SK-N-SH (cell line): ENCODE measurements at regions not wholly inside any gene's neighbourhood (a gene's known extent, or its start where the extent isn't known, plus 50 kb on each side); places are given as distances from the start of the nearest gene placed in this dataset.

ENCODE experiments used
- CTCF ChIP-seq: fragments of 200-600 bp; sonication (generic); IDR thresholded peaks from 2 replicates; pipeline ENCODE4 v1.6.1; 2017; ENCODE audit warnings: antibody characterized with exemption, mild to moderate bottlenecking, moderate library complexity
- REST ChIP-seq: IDR thresholded peaks from 2 replicates; pipeline ENCODE4 v1.6.1; 2012; ENCODE audit warnings: mild to moderate bottlenecking, low read depth, low read length, moderate library complexity
- RFX5 ChIP-seq: IDR thresholded peaks from 2 replicates; pipeline ENCODE4 v1.6.1; 2012; ENCODE audit warnings: mild to moderate bottlenecking, improper control_type of control experiment, low read length
- SMC3 ChIP-seq: IDR thresholded peaks from 2 replicates; pipeline ENCODE4 v1.6.1; 2012; ENCODE audit warnings: low read depth, low read length, improper control_type of control experiment
- ZBTB33 ChIP-seq: IDR thresholded peaks from 2 replicates; pipeline ENCODE4 v1.4.0; 2012; ENCODE audit warnings: low read depth, borderline replicate concordance

- TF ChIP-seq CTCF (no peak), REST (no peak), ZBTB33 (no peak), SMC3 (no peak), RFX5 (no peak)
Measured at GRCh38 chr22:47967831-47968230, 1205.4 kb downstream of the TBC1D22A start.
